ENCODE measurements at regions not wholly inside any gene's neighbourhood (a gene's known extent, or its start where the extent isn't known, plus 50 kb on each side); places are given as distances from the start of the nearest gene placed in this dataset.
A peak's percentile ranks its signal among the peaks of the same experiment; 100 is the strongest.

GRCh38 chr6:14635934-14636591 lies 518.5 kb downstream of the CD83 start:
- DNase-seq (ENCODE audit: low read depth), result no peak

DNA sequence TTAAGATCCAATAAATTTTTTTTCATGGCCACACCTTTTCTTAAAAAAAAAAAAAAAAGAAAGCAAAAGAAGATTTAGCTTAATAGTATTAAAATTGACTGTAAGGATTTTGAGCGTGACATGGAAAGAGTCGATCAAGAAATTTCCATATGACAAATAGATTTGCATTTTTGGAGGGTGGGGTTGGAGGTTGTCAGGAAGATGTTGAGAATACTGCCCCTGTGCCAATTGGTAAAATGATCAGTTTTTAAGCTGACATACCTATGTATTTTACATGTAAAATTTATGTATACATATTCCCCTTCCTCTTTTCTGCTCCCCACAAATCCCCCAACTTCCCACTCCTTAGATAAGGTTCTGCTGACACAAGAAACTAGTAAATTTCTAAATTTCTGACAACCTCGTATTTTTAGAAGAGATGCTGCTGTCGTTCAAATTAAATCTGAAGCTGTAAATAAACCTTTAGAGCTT lies 520.9 kb downstream of the CD83 start:
- DNase-seq (ENCODE audit: low read depth), result no peak

- DNase-seq (ENCODE audit: low read depth), result no peak
Measured at GRCh38 chr6:14638906-14639761, 521.6 kb downstream of the CD83 start.

- DNase-seq (ENCODE audit: low read depth), result no peak
Measured at GRCh38 chr6:14639983-14640599, 522.5 kb downstream of the CD83 start.

GRCh38 chr6:14640631-14641030 lies 523.1 kb downstream of the CD83 start:
- DNase-seq (ENCODE audit: low read depth), result no peak

DNA sequence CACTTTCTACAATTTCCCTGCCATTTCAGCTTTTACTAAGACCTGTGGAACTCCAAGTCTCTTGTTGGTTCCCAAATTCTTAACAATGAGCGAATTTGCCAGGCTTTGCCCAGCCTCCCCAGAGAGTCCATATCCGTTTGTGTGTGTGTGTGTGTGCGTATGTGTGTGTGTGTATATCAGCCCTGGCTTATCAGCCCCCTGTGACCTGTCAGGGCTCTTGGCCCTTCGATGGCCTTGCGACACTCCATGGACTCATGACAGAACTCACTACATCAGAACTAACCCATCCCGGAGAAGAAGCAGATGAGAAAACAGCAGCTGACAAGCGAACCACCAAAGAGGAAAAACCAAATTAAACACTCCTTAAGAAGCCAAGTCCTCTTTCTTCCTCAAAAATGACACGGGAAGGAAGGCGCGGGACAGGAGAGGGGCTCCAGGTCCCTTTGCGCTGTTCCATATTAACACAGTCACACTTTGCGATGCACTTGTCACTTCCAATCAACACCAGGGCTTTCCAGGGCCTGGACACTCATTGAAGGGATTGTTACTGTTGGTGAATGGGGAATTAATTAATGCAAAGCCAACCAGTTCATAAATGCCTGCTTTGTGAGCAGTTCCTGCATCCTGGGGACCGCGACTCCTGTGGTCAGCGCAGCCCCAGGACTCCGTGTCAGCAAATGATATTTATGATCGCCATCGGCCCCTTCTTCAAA lies 524.0 kb downstream of the CD83 start:
- no peak for DNase-seq (ENCODE audit: low read depth)

DNA sequence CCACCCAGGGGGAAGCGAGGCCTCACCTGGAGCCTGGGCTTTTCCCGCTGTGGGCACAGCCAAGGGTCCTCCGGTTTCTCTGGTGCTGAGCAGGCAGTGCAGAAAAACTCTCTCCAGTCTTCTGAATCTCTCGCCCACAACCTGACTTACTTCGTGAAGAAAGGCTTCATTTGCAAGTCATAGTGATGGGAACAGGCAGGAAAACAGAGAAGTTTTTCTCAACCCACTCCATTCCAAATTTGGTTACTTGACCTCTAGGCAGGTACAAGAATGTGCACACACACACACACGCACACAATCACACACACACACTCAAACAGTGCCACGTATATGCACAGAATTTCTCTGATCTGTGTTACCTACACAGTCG lies 524.5 kb downstream of the CD83 start:
- no peak for DNase-seq (ENCODE audit: low read depth)

DNA sequence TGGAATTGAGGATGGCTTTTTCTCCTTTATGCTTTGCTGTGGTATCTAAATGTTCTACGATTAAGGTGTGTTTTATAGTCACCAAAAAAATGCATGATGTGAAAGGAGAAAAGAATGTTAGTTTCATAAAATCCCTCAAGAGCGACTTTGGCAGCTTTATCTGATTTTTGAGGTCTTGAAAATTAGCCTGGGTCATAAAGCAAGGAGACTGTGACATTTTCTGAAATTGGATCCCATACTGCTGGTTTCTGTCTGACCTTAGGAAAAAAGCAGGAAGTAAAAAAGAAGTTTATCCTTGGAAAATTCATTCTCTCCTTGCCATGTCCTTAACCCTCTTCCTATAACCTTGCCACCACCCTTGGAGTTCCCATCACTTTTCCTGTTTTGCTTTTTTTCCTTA lies 525.3 kb downstream of the CD83 start:
- no peak for DNase-seq (ENCODE audit: low read depth)

DNA sequence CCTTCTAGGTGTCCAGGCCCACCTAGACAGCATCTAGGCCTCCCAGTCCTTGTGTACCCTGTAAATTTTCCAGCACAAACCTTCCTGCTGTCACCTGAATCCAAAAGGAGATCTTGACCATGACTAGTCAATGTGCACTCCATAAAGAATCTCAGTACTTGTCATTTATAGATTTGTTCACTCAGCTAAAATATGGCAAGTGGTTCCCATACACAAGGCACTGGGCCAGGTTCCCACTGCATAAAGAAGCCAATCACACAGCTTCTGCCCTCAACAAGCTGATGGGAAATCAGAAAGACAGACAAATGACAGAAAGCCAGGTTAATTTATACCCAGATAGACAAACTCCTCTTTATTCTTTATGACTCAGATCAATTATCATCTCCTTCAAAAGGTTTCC lies 526.8 kb downstream of the CD83 start:
- no peak for DNase-seq (ENCODE audit: low read depth)

GRCh38 chr6:14645221-14645620 lies 527.6 kb downstream of the CD83 start:
- DNase-seq (ENCODE audit: low read depth), result no peak

GRCh38 chr6:14645841-14646240 lies 528.3 kb downstream of the CD83 start:
- no peak for DNase-seq (ENCODE audit: low read depth)

DNA sequence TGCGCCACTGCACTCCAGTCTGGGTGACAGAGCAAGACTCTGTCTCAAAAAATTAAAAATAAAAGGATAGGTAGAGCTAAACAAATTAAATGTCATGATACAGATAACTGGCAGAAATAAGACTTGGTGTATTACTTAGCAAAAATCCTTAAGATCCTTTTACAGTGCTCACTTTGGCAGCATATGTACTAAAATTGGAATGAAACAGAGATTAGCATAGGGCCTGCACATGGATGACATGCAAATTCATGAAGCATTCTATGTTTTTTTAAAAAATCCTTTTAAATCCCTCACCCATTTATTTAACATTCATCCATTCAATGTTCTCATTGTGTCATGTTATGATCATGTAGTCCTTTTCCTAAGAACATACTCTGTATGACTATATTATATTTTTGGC lies 528.8 kb downstream of the CD83 start:
- DNase-seq (ENCODE audit: low read depth), result no peak

DNA sequence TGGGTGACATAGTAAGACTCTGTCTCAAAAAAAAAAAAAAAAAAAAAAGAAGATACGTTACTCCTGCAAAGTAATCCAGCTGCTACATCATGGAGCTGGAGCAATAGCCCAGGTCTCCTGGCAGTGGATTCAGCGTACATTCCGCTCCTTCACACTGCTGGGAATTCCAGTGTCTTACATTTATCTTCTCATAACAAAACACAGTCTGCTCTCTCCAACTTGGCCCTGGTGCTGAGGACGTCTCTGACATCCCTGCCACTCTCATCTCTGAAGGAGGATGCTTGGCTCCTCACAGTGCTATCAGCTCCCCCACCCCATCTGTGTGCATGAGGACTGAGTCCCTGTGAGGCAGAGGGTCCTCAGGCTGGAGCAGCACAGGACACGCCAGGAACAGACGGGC lies 529.8 kb downstream of the CD83 start:
- DNase-seq (ENCODE audit: low read depth), result no peak

DNA sequence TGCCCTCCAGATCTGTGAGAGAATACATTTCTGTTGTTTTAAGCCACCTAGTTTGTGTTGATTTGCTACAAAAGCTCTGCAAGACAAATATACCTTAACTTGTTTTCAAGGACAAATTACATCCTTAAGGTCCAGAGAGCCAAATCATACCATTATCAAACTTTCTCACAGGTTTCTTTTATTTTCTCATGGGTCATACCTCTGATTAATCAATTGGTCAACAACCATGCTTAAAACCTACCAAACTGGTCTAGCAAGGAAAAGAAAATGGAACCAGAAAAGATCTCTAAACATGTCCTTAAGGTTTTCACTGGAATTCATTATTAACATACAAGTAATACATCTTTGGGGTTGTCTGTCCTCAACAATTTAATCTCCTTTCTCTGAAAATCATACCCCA lies 535.0 kb downstream of the CD83 start:
- DNase-seq (ENCODE audit: low read depth), result no peak

DNA sequence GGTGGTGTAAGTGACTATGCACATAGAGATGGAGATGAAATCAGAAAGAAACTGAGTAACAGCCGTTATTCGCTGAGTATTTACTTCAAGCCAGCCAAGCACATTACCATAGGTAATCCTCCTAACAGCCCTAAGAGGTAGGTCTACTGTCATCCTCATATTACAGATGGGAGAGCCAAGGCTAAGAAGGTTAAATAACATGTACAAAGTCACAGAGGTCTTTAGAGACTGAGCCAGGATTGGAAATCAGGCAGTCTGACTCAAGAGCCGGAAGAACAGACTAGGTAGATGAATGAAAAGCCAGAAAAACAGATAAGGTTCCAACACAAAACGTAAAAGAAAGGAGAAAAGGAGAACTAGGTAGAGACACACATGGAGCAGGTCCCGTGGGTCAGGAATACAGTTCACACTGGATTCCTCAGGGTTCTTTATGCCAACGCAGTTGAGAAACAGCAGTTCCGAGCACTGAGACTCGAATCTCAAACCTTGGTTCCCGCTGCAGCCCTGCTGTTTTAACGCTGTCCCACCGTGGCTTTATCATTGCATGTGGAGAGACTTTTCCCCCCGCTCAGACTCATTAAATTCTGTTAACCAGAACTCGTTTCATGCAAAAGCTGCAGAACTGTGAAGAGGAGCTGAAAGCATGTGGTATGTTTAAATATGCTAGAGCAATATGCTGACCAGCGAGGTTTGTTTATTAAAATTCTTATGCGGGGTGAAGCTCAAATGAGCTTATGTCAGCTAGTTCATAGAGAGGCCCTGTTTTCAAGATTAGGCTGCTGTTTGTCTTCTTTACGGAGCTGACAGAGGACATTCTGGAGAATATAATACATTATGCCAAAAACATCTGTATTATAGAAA lies 537.9 kb downstream of the CD83 start:
- no peak for DNase-seq (ENCODE audit: low read depth)

GRCh38 chr6:14656078-14656521 lies 538.5 kb downstream of the CD83 start:
- no peak for DNase-seq (ENCODE audit: low read depth)

DNA sequence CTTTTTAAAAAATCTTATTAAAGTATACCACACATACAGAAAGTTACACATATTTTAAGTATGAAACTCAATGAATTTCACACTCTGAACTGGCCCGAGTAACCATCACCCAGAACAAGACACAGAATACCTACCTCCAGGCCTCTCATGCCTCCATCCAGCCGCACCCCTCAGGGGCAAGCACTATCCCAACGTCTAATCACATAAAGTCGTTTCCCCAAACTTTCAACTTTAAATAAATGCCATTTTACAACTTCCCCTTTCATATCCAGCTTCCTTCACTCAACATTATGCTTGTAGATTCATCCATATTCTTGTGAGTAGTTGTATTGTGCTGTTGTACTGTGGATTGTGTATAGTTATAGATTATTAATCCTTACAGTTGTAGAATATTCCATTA lies 539.1 kb downstream of the CD83 start:
- DNase-seq (ENCODE audit: low read depth), result no peak

- no peak for DNase-seq (ENCODE audit: low read depth)
Measured at GRCh38 chr6:14658030-14658429, 540.5 kb downstream of the CD83 start.

DNA sequence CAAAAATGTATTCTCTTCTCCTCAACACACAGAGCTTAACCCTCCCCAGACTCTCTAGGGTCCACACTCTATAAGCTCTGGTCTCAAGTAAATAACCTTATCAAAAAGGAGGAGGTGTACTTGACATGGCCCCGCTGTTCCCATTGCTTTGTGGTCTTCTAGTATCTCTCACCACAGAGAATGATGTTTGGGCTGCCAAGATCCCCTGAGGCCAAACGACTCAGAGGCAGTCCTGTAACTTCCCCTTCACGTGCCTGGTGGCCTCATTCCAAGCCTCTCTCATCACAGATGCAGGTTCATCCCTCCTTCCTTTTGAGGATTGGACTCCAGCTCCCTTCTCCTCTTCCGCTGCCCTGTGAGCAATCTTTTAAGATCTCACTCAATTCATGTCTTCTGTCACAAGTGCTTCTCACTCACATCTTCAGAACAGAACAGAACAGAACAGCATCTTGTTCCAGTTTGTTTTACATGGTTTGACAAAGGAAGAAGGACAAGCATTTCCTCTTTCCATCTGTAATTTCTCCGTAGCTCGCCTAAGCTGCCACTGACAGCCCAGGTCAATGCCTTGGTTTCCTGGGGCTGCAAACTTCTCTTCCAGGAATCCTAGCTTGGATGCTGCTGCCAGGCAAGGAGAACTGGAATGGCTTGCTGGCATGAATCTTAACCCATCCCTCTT lies 541.5 kb downstream of the CD83 start:
- peak; percentile 68 for DNase-seq (ENCODE audit: low read depth)

GRCh38 chr6:14659841-14660240 lies 542.3 kb downstream of the CD83 start:
- no peak for DNase-seq (ENCODE audit: low read depth)
